HT1080 (cell line): ENCODE measurements at regions not wholly inside any gene's neighbourhood (a gene's known extent, or its start where the extent isn't known, plus 50 kb on each side); places are given as distances from the start of the nearest gene placed in this dataset.
"Not testable (repeated sequence)": the region's sequence is repeated elsewhere in the genome, so short reads cannot be mapped to it uniquely, and the experiment has no call there.

ENCODE experiments used
- DNase-seq: peaks from one replicate; pipeline ENCODE4 v3.0.0-alpha.2; 2015; ENCODE audit warnings: low read depth

DNA sequence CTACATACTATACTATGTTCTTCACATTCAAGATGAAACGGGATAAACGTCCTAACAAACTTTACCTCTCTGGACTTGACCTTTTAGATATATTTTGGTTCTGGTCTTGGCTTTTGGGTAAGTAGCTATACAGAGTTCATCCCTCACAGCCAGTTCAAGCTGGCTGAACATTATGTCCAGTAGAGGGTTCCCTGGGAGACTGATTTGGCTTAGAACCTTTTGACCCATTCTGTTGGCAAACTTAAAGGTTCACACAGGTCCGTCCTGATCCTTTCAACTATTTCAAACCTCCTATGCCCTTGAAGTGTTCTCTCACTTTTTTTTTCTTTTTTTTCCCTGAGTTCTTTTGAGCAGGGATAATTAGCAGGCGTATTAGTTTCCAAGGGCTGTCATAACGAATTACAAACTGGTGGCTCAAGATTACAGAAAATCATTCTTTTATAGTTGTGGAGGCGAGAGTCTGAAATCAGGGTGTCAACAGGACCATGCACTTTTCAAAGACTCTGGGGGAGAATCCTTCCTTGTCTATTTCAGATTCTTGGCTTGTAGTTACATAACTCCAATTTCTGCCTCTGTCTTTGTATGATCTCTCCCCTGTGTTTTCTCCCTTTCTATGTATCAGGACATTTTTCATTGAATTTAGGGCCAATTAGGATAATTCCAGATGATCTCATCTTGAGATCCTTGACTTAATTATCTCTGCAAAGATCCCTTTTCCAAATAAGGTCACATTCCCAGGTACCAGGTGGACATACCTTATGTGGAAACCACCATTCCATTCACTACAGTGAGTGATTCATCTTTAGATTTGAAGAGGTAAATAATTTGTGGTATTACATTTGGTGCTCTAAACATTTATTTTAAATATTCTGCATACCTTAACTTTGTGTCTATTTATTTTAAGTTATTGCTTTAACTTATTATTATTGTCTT lies 257.4 kb upstream of the USP25 start:
- DNase-seq, result no peak

GRCh38 chr21:15477773-15478172 lies 252.0 kb upstream of the USP25 start:
- DNase-seq, result not testable (repeated sequence)

GRCh38 chr21:15480160-15480559 lies 249.6 kb upstream of the USP25 start:
- DNase-seq, result no peak

GRCh38 chr21:15483138-15483780 lies 246.5 kb upstream of the USP25 start:
- peak; percentile 68 for DNase-seq

DNA sequence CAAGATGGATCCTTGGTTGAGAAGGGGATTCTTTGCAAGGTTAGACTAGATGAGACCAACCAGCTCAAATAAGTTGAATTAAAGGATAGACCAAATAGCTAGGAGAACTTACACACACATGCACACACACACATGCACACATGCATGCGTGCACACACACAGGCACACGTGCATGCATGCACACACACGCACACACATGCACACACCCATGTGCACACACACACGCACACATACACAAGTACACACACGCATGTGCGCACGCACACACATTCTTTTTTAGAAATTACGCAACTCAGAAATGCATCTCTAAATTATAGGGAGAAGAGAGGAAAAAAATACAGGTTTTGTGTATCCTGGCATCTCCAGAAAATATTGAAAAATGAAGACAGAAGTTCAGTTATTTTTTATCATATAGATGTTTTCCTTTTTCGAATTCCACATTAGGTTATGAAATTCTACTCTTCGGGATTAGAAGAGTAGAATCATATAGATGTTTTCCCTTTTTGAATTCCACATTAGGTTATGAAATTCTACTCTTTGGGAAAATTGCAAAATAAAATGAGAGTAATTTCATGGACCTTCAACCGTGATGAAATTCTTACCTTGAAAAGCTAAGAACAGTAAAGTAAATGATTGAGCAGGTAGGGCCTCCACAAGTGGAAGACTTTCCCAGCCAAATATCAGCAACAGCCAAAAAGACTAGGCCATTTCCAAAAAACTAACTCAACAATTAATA lies 243.2 kb upstream of the USP25 start:
- DNase-seq, result no peak

DNA sequence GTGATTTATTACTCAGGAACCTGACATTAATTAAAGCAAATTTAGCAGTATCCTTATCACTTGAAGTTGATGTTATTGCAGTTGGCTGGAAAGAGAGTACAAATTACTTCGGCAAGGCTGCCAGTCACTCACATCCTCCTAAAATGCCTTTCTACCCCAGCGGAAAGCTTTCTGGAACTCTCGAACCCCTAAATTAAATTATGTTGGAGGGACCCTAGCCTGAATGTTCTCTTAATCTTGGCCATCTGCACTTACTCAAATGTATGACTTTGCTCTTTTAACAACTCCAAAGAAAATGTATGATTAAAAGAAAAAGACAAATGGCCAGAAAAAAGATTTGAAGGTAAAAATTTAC lies 242.6 kb upstream of the USP25 start:
- DNase-seq, result no peak

GRCh38 chr21:15491100-15491499 lies 238.7 kb upstream of the USP25 start:
- DNase-seq, result no peak

GRCh38 chr21:15493646-15494045 lies 236.1 kb upstream of the USP25 start:
- DNase-seq, result no peak

DNA sequence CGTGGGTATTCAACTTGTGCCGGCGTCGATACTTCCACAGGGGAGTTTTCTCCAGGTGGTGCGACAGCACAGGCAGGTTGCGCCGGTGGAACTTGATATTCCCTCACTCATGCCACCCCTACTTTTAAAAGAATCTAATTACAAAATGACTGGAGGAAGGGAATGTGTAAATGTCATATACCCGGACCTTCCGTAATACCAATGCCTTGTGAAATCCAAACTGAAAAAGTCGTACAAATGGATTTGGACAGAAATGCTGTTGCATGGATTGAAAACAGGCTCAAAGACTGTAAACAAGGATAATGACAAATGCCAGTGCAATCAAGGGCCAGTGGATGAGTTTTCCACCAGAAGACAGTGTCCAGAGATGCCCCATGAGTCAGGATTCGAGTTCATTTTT lies 235.3 kb upstream of the USP25 start:
- no peak for DNase-seq

DNA sequence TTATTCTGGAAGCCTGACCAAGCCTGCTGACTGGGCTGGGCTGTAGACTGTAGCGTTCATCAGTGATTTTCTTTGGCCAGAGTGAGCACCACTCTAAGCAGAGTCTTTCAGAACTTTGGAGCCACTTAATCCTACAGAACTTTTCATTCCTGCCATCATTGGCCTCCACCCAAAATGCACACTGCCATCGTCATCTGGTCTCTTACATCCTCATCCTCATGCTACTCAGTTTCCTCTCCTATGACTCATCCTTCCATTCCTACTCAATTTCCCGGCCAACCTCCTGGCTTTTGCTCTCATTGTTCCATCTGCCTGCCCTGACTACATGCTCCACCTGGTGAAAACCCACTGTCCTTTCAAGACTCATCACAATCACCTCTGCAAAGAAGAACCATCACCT lies 233.8 kb upstream of the USP25 start:
- peak; percentile 87 for DNase-seq

DNA sequence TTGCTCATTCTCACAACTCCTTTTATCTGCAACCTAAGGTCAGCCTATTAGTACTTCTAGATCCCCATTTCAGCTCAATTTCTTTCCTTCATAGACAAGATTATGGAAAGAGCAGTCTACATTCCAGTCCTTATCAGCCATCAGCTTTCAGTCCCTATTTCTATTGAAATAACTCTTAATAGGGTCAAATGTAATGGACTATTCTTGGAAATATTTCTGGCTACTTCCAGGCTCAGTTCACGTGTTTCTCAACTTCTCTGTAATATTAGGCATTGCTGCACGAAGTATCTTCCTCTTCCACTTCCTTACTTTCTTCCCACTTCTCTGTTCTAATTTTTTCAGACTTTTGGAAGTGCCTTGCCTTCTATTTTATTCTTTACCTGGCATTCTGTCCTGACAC lies 232.9 kb upstream of the USP25 start:
- DNase-seq, result no peak

- no peak for DNase-seq
Observed at GRCh38 chr21:15498455-15498854, 231.3 kb upstream of the USP25 start.

DNA sequence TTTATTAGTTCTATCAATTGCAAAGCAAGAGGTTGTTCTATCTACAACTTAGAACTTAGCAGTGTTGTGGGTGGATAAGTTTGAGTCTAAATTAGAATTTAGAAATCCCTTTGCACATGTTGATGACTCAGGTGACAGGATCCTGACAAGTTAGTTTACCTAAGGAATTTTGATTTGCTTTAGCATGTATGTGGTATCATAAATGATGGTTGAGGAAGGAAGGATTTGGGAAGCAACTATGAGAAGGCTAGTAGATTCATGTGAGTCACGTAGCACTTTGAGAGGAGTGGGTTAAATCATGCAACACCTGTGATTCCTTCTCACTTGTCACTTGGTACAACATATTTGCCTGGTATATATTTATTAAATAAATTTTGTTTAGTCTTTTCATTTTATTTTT lies 223.7 kb upstream of the USP25 start:
- DNase-seq, result no peak

GRCh38 chr21:15508554-15508953 lies 221.2 kb upstream of the USP25 start:
- DNase-seq, result no peak

DNA sequence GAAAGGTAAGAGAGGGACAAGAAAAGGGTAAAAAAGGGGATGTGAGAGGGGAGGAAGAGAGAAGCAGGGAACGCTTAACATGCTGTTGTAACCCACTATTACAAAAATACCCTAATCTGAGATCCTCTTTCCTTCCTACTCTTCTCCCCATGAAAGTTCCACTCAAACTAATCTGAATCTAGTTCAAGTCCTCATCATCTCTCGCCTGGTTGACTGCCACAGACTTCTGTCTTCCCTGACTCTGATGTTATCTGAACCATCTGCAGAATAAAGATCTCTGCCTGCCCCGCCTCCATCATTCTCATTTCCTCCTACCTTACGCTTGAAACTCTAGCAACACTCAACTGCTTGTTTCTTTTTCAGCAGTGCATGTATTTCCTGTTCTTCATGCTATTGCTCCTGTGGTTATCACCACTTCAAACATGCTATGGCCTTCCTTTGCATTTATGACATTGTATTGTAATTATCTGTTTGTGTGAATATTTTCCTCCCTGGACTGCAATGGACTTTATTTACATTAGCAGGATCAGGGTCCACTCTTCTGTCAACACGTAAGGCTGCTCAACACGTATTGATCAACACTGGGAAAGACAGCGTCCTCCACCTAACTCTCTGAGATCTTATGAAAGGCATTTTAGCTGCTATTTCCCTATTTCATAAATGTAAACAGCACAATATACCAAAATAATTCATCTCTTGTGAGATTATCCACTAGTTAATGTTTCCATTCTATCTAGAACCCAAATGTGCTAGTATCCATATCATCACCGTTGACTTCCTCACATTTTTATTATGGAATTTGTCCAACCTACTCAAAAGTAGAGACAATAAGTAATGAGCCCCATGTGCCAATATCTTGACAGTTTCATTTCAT lies 215.5 kb upstream of the USP25 start:
- no peak for DNase-seq

DNA sequence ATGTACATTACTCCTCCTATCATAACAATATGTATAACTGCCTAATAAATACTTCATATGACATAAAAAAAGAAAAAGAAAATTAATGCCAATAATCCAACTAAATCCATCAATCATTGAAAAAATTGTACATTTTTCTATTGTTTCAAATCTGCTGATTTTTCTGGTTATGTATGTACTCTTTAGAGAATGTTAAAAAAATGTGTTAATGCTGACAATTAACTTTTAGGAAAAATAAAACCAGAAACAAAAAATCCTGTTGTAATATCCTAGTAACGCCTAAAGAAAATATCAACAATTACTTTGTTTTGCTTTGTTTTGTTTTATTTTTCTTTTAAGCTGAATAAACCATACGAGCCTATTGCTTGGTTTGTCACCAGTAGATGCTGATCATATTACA lies 213.9 kb upstream of the USP25 start:
- no peak for DNase-seq

GRCh38 chr21:15517394-15517793 lies 212.4 kb upstream of the USP25 start:
- no peak for DNase-seq

- peak; percentile 2 for DNase-seq
Observed at GRCh38 chr21:15520811-15521643, 208.8 kb upstream of the USP25 start.

- DNase-seq, result no peak
Observed at GRCh38 chr21:15521644-15522001, 208.2 kb upstream of the USP25 start.

DNA sequence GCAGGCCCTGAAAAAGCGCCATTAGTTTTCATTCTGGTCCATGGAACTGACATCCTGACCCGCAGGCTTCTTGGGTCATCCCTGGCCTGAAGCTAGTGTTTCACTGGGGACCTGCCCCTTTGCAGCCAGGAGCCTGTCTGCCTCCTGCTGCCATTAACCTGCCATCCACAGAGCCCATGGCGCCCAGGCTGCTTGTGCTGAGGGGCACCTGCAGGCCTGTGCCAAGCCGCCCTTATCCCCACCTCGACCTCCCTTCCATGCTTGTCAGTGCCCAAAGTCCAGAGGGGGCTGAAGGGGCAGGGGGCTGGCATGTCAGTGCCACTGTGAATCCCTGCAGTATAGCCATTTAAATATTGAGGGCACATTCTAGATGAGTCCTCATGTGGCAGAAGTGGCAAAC lies 207.6 kb upstream of the USP25 start:
- no peak for DNase-seq
